ENCODE measurements at regions not wholly inside any gene's neighbourhood (a gene's known extent, or its start where the extent isn't known, plus 50 kb on each side); places are given as distances from the start of the nearest gene placed in this dataset.

GRCh38 chr2:176956791-176957190 lies 255.8 kb upstream of the HNRNPA3 start:
- Histone ChIP-seq H3K36me3 (ENCODE audit: low read depth) (no peaks in the 10 kb centered on the region), H2AFZ (no peak overlapping the region), H3K27ac (no peak overlapping the region), H3F3A (ENCODE audit: insufficient read depth, low read depth) (no peaks in the 10 kb centered on the region), H3K9me3 (ENCODE audit: insufficient read depth, low read depth) (no peaks in the 10 kb centered on the region; the same call in 1 of the 2 replicates), H3K79me2 (ENCODE audit: low read depth) (no peaks in the 10 kb centered on the region), H3K4me1 (replicated peaks; ENCODE audit: insufficient read depth) (no peaks in the 10 kb centered on the region), H3K4me2 (no peak overlapping the region), H3K9me2 (ENCODE audit: insufficient read depth) (no peaks in the 10 kb centered on the region), H3K27me3 (ENCODE audit: insufficient read depth, low read depth) (peaks cover 24% of the 10 kb centered on the region), H4K20me1 (ENCODE audit: insufficient read depth) (no peaks in the 10 kb centered on the region), H3K4me3 (no peak overlapping the region)
- ChIA-PET POLR2A (ENCODE audit: unreplicated experiment) (no interaction called here), CTCF (no interaction called here)
- TF ChIP-seq CTCF (conservative IDR thresholded peaks at IDR 0.05): no peak
- no peak for TF ChIP-seq EZH2 (IDR thresholded peaks at IDR 0.05; ENCODE audit: low read depth)
- no TSS peak for BruUV-seq (replicated peaks)
- intact Hi-C loops (cut with micrococcal nuclease; ENCODE audit: unreplicated experiment): no loop called here
- no peak for DNase-seq

GRCh38 chr2:176959614-176960013 lies 253.0 kb upstream of the HNRNPA3 start:
- no TSS peak for BruUV-seq (replicated peaks)
- H3K9me2 ChIP-seq (ENCODE audit: insufficient read depth): no peaks in the 10 kb centered on the region
- POLR2A ChIA-PET (ENCODE audit: unreplicated experiment): no interaction called here
- TF ChIP-seq EZH2 (IDR thresholded peaks at IDR 0.05; ENCODE audit: low read depth): no peak
- no peak for TF ChIP-seq CTCF (conservative IDR thresholded peaks at IDR 0.05)
- no peak overlapping the region for H3K4me2 ChIP-seq
- intact Hi-C loops (cut with micrococcal nuclease; ENCODE audit: unreplicated experiment): no loop called here
- CTCF ChIA-PET: no interaction called here
- no peaks in the 10 kb centered on the region for H4K20me1 ChIP-seq (ENCODE audit: insufficient read depth)
- no peak overlapping the region for H2AFZ ChIP-seq
- no peaks in the 10 kb centered on the region for H3K79me2 ChIP-seq (ENCODE audit: low read depth)
- H3K4me3 ChIP-seq: no peak overlapping the region
- no peak overlapping the region for H3K27ac ChIP-seq
- H3K9me3 ChIP-seq (ENCODE audit: insufficient read depth, low read depth): no peaks in the 10 kb centered on the region
- H3K36me3 ChIP-seq (ENCODE audit: low read depth): no peaks in the 10 kb centered on the region
- DNase-seq: no peak
- no peaks in the 10 kb centered on the region for H3F3A ChIP-seq (ENCODE audit: insufficient read depth, low read depth)
- H3K27me3 ChIP-seq (ENCODE audit: insufficient read depth, low read depth): peaks cover 5% of the 10 kb centered on the region; the same call in 1 of the 2 replicates
- no peaks in the 10 kb centered on the region for H3K4me1 ChIP-seq (replicated peaks; ENCODE audit: insufficient read depth)

GRCh38 chr2:176960061-176960460 lies 252.5 kb upstream of the HNRNPA3 start:
- no peak for DNase-seq
- Histone ChIP-seq H3K4me3 (no peak overlapping the region), H2AFZ (no peak overlapping the region), H4K20me1 (ENCODE audit: insufficient read depth) (no peaks in the 10 kb centered on the region), H3K27ac (no peak overlapping the region), H3K4me1 (replicated peaks; ENCODE audit: insufficient read depth) (no peaks in the 10 kb centered on the region), H3K79me2 (ENCODE audit: low read depth) (no peaks in the 10 kb centered on the region), H3F3A (ENCODE audit: insufficient read depth, low read depth) (no peaks in the 10 kb centered on the region), H3K36me3 (ENCODE audit: low read depth) (no peaks in the 10 kb centered on the region), H3K9me3 (ENCODE audit: insufficient read depth, low read depth) (no peaks in the 10 kb centered on the region), H3K9me2 (ENCODE audit: insufficient read depth) (no peaks in the 10 kb centered on the region), H3K27me3 (ENCODE audit: insufficient read depth, low read depth) (0 out of 2 replicates have a peak, but pooled peaks cover under 1% of the 10 kb centered on the region), H3K4me2 (no peak overlapping the region)
- no TSS peak for BruUV-seq (replicated peaks)
- intact Hi-C loops (cut with micrococcal nuclease; ENCODE audit: unreplicated experiment): no loop called here
- ChIA-PET POLR2A (ENCODE audit: unreplicated experiment) (no interaction called here), CTCF (no interaction called here)
- no peak for TF ChIP-seq EZH2 (IDR thresholded peaks at IDR 0.05; ENCODE audit: low read depth)
- TF ChIP-seq CTCF (conservative IDR thresholded peaks at IDR 0.05): no peak

All from PC-9 (cell line).